ENCODE measurements at regions not wholly inside any gene's neighbourhood (a gene's known extent, or its start where the extent isn't known, plus 50 kb on each side); places are given as distances from the start of the nearest gene placed in this dataset.

DNA sequence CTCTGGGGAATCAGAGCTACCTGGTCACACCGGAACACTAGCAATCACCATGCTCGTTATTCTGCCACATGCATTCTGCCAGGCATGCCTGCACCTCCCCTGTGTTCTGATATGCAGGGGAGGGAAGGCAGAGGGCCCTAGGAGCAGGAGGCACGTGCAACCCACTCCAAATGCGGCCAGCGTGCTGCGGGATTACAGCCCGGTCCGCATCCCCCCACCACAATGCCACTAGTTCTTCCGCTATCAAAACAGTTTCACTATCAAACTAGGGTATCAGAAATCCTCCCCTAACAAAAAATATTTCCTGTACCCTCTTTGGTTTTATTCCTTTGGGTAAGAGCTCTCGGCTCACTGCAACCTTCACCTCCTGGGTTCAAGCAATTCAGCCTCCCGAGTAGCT lies 223.2 kb upstream of the IGF1R start:
- Mint-ChIP-seq H3K9me3 (ENCODE audit: unreplicated experiment) (peaks cover 9% of the 10 kb centered on the region), H3K4me1 (ENCODE audit: low read depth, unreplicated experiment) (no peaks in the 10 kb centered on the region), H3K27me3 (ENCODE audit: insufficient read depth, unreplicated experiment) (peaks cover 19% of the 10 kb centered on the region), H3K4me3 (ENCODE audit: unreplicated experiment) (no peak overlapping the region), H3K36me3 (ENCODE audit: insufficient read depth, unreplicated experiment) (no peaks in the 10 kb centered on the region), H3K27ac (ENCODE audit: unreplicated experiment) (no peak overlapping the region)
- BruUV-seq (replicated peaks), result no TSS peak
- DNase-seq, result no peak
- intact Hi-C loops (cut with micrococcal nuclease; ENCODE audit: unreplicated experiment), result loop anchor here (5.0 kb wide), 1 partner anchor 133 kb away; no protein-coding TSS in a partner anchor
- no peaks in the 10 kb centered on the region for H3K36me3 ChIP-seq (ENCODE audit: control insufficient read depth, insufficient read depth, low read length)
- TF ChIP-seq, protein P1, sequence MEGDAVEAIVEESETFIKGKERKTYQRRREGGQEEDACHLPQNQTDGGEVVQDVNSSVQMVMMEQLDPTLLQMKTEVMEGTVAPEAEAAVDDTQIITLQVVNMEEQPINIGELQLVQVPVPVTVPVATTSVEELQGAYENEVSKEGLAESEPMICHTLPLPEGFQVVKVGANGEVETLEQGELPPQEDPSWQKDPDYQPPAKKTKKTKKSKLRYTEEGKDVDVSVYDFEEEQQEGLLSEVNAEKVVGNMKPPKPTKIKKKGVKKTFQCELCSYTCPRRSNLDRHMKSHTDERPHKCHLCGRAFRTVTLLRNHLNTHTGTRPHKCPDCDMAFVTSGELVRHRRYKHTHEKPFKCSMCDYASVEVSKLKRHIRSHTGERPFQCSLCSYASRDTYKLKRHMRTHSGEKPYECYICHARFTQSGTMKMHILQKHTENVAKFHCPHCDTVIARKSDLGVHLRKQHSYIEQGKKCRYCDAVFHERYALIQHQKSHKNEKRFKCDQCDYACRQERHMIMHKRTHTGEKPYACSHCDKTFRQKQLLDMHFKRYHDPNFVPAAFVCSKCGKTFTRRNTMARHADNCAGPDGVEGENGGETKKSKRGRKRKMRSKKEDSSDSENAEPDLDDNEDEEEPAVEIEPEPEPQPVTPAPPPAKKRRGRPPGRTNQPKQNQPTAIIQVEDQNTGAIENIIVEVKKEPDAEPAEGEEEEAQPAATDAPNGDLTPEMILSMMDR (IDR thresholded peaks at IDR 0.05; ENCODE audit: insufficient read depth in 1 of 2, low read depth in 1 of 2, low read length in 1 of 2, severe bottlenecking in 1 of 2, unreplicated experiment in 1 of 2), result no peak
- H3K9me3 ChIP-seq, result no peaks in the 10 kb centered on the region
- ChIA-PET CTCF (interaction anchor here (0.9 kb wide), 1 partner anchor 113 kb away, joined by 3 read pairs; no protein-coding TSS in a partner anchor), POLR2A (no interaction called here)
- peaks cover 2% of the 10 kb centered on the region for H3K27me3 ChIP-seq (replicated peaks; ENCODE audit: control insufficient read depth, insufficient read depth, low read length)
- no peak overlapping the region for H3K4me3 ChIP-seq (ENCODE audit: low read depth, low read length)
- H3K4me1 ChIP-seq, result peaks cover 8% of the 10 kb centered on the region; the same call in 1 of the 2 replicates

DNA sequence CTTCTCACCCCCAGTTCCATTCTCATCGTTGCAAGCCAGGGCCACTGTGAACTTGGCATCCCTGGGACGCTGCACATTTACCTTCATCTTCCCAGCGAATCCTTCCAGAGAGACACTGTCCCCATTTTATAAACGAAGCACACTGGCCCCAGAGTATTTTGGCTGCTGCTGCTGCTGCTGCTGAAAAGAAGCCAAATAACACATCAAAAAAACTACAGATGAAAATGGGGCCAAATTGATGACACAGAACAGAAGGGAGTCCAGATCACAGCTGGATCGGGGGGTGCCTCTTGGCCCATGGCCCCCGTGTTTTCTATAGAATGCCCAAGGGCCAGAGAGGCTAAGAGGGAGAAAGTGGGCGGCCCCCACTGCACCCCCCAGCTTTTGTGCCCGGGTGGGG lies 221.0 kb upstream of the IGF1R start:
- H3K36me3 Mint-ChIP-seq (ENCODE audit: insufficient read depth, unreplicated experiment), result no peaks in the 10 kb centered on the region
- Histone ChIP-seq H3K27me3 (replicated peaks; ENCODE audit: control insufficient read depth, insufficient read depth, low read length) (peaks cover 2% of the 10 kb centered on the region; the same call in 1 of the 2 replicates), H3K4me3 (ENCODE audit: low read depth, low read length) (no peak overlapping the region), H3K9me3 (no peaks in the 10 kb centered on the region), H3K36me3 (ENCODE audit: control insufficient read depth, insufficient read depth, low read length) (no peaks in the 10 kb centered on the region), H3K4me1 (no peaks in the 10 kb centered on the region)
- H3K27ac Mint-ChIP-seq (ENCODE audit: unreplicated experiment), result no peak overlapping the region
- ChIA-PET CTCF (interaction anchor here (1.2 to 2.1 kb wide), 2 partner anchors 8 to 116 kb away, joined by 6 to 16 read pairs; no protein-coding TSS in a partner anchor), POLR2A (no interaction called here)
- BruUV-seq (replicated peaks), result no TSS peak
- no peaks in the 10 kb centered on the region for H3K4me1 Mint-ChIP-seq (ENCODE audit: low read depth, unreplicated experiment)
- H3K9me3 Mint-ChIP-seq (ENCODE audit: unreplicated experiment), result peaks cover 9% of the 10 kb centered on the region
- intact Hi-C loops (cut with micrococcal nuclease; ENCODE audit: unreplicated experiment), result loop anchor here (5.0 kb wide), 1 partner anchor 135 kb away; no protein-coding TSS in a partner anchor
- no peak for DNase-seq
- peaks cover 13% of the 10 kb centered on the region for H3K27me3 Mint-ChIP-seq (ENCODE audit: insufficient read depth, unreplicated experiment)
- no peak overlapping the region for H3K4me3 Mint-ChIP-seq (ENCODE audit: unreplicated experiment)
- TF ChIP-seq, protein P1 (IDR thresholded peaks at IDR 0.05; ENCODE audit: insufficient read depth in 1 of 2, low read depth in 1 of 2, low read length in 1 of 2, severe bottlenecking in 1 of 2, unreplicated experiment in 1 of 2), result no peak

DNA sequence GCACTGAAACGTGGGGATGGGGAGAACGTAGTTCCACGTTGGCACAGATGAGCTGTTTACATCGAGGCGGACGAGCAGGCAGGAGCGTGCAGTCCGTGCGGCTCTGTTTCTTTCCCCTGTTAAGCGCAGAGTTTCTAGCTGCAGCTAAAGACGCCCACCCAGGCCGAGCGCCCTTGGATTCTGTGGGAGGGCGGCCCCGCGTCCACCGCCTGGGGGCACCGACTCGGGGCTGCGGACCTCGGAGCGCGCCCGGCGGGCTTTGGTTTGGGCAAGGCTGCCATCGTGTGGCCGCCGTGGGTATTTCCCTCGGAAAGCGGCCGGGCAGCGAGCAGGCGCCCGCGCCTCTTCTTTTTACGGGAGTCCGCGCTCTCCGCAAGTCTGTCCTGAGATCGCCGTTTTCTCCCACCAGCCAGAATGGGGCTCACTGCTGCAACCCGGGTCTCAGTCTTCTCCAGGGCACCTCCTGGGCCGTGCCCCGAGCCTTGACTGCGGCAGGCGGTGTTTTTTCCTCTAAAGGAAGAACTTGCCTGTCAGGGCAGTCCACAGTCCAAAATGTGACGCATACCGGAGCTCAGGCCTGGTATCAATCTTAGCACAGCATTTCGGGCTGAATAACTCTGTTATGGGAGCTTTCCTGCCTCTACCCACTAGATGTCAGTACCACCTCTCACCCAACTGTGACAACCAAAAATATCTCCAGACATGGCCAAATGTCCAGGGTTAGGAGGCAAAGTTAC lies 219.9 kb upstream of the IGF1R start:
- no peaks in the 10 kb centered on the region for H3K4me1 Mint-ChIP-seq (ENCODE audit: low read depth, unreplicated experiment)
- H3K9me3 Mint-ChIP-seq (ENCODE audit: unreplicated experiment), result peaks cover 9% of the 10 kb centered on the region
- TF ChIP-seq, protein P1 (IDR thresholded peaks at IDR 0.05; ENCODE audit: insufficient read depth in 1 of 2, low read depth in 1 of 2, low read length in 1 of 2, severe bottlenecking in 1 of 2, unreplicated experiment in 1 of 2), result peak; percentile 72 to 87
- no peaks in the 10 kb centered on the region for H3K9me3 ChIP-seq
- H3K27me3 Mint-ChIP-seq (ENCODE audit: insufficient read depth, unreplicated experiment), result peaks cover 8% of the 10 kb centered on the region
- peak; percentile 54 to 81 for DNase-seq
- H3K4me3 ChIP-seq (ENCODE audit: low read depth, low read length), result peak overlapping the region; percentile 14; the same call in 1 of the 2 replicates
- ChIA-PET CTCF (interaction anchor here (0.6 to 2.1 kb wide), 5 partner anchors 9 to 142 kb away, joined by 3 to 16 read pairs (median 4); no protein-coding TSS in a partner anchor), POLR2A (no interaction called here)
- no peaks in the 10 kb centered on the region for H3K36me3 Mint-ChIP-seq (ENCODE audit: insufficient read depth, unreplicated experiment)
- H3K4me3 Mint-ChIP-seq (ENCODE audit: unreplicated experiment), result peak overlapping the region; percentile 52
- H3K27me3 ChIP-seq (replicated peaks; ENCODE audit: control insufficient read depth, insufficient read depth, low read length), result no peaks in the 10 kb centered on the region
- no TSS peak for BruUV-seq (replicated peaks)
- intact Hi-C loops (cut with micrococcal nuclease; ENCODE audit: unreplicated experiment), result loop anchor here (1.0 to 5.0 kb wide), 2 partner anchors 117 to 136 kb away; no protein-coding TSS in a partner anchor
- no peaks in the 10 kb centered on the region for H3K4me1 ChIP-seq
- no peak overlapping the region for H3K27ac Mint-ChIP-seq (ENCODE audit: unreplicated experiment)
- no peaks in the 10 kb centered on the region for H3K36me3 ChIP-seq (ENCODE audit: control insufficient read depth, insufficient read depth, low read length)

All from Caco-2 (cell line).